ENCODE measurements at regions not wholly inside any gene's neighbourhood (a gene's known extent, or its start where the extent isn't known, plus 50 kb on each side); places are given as distances from the start of the nearest gene placed in this dataset.

GRCh38 chr13:62130062-62130970, 714.7 kb upstream of the PCDH20 start:
- no peak overlapping the region for H3K9ac ChIP-seq (ENCODE audit: extremely low read depth, insufficient read length, low read length)
- H3K9me3 Mint-ChIP-seq = peaks cover 0 to 10% of the 10 kb centered on the region in 2 experiments; a peak in 2 of 5 replicates

More at GRCh38 chr13:62130062-62130970, 714.7 kb upstream of the PCDH20 start:
- Histone ChIP-seq H4K91ac (ENCODE audit: insufficient read length, low read depth, low read length) (no peak overlapping the region), H3K23ac (ENCODE audit: insufficient read length, low read depth, low read length) (no peak overlapping the region), H3K14ac (ENCODE audit: insufficient read depth, low read length) (no peak overlapping the region), H3K9me3 (ENCODE audit: control insufficient read depth, low read depth, low read length) (no peaks in the 10 kb centered on the region), H3K56ac (ENCODE audit: insufficient read length, low read depth, low read length) (no peak overlapping the region), H3K23me2 (ENCODE audit: insufficient read length, low read depth, low read length, poor library complexity, severe bottlenecking) (no peaks in the 10 kb centered on the region), H3K79me2 (ENCODE audit: insufficient read depth, low read length) (no peaks in the 10 kb centered on the region), H2BK5ac (ENCODE audit: insufficient read length, low read length) (no peak overlapping the region), H2BK12ac (ENCODE audit: insufficient read length, low read depth, low read length) (no peak overlapping the region), H3K4me2 (ENCODE audit: insufficient read depth, insufficient read length, low read length) (no peak overlapping the region), H3K4ac (ENCODE audit: low read depth, low read length) (no peak overlapping the region), H2AK5ac (ENCODE audit: insufficient read length, low read length) (no peak overlapping the region), H3K27me3 (ENCODE audit: insufficient read depth, low read length) (no peaks in the 10 kb centered on the region), H2BK120ac (ENCODE audit: low read depth, low read length, poor library complexity, severe bottlenecking) (no peak overlapping the region), H4K20me1 (ENCODE audit: control insufficient read depth, insufficient read depth, insufficient read length) (no peaks in the 10 kb centered on the region), H3K79me1 (ENCODE audit: insufficient read depth, low read depth, low read length, poor library complexity, severe bottlenecking) (no peaks in the 10 kb centered on the region), H4K5ac (ENCODE audit: insufficient read length, low read depth, low read length) (no peak overlapping the region), H3K4me1 (ENCODE audit: insufficient read depth, low read length) (no peaks in the 10 kb centered on the region), H3K18ac (ENCODE audit: insufficient read length, low read depth, low read length) (no peak overlapping the region), H3T11ph (ENCODE audit: low read length) (no peak overlapping the region), H2BK15ac (ENCODE audit: low read depth, low read length) (no peak overlapping the region), H3K27ac (ENCODE audit: insufficient read length, low read depth, low read length) (no peak overlapping the region), H4K8ac (replicated peaks; ENCODE audit: insufficient read length, low read depth, low read length) (no peak overlapping the region), H2AFZ (ENCODE audit: low read length) (no peak overlapping the region), H2BK20ac (ENCODE audit: low read depth, low read length, poor library complexity, severe bottlenecking) (no peak overlapping the region)
- no peak for DNase-seq
- no CpG with 5 or more reads among the region's 5 CpGs for WGBS (ENCODE audit: extremely low coverage, insufficient read length, low lambda C conversion rate)
- Mint-ChIP-seq H3K4me1 (peaks cover 3 to 9% of the 10 kb centered on the region in 2 experiments; a peak in 2 of 4 replicates), H3K4me3 (no peak overlapping the region), H3K36me3 (ENCODE audit: insufficient read depth in 1 of 3, low read depth in 3 of 3) (peaks cover 0 to 2% (median 2%) of the 10 kb centered on the region in 3 experiments; a peak in 1 of 7 replicates), H3K27ac (peak overlapping the region in 1 of 3 experiments; percentile 93; a peak in 4 of 7 replicates), H3K27me3 (ENCODE audit: low read depth) (no peaks in the 10 kb centered on the region)
- TF ChIP-seq, protein P1, sequence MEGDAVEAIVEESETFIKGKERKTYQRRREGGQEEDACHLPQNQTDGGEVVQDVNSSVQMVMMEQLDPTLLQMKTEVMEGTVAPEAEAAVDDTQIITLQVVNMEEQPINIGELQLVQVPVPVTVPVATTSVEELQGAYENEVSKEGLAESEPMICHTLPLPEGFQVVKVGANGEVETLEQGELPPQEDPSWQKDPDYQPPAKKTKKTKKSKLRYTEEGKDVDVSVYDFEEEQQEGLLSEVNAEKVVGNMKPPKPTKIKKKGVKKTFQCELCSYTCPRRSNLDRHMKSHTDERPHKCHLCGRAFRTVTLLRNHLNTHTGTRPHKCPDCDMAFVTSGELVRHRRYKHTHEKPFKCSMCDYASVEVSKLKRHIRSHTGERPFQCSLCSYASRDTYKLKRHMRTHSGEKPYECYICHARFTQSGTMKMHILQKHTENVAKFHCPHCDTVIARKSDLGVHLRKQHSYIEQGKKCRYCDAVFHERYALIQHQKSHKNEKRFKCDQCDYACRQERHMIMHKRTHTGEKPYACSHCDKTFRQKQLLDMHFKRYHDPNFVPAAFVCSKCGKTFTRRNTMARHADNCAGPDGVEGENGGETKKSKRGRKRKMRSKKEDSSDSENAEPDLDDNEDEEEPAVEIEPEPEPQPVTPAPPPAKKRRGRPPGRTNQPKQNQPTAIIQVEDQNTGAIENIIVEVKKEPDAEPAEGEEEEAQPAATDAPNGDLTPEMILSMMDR (conservative IDR thresholded peaks at IDR 0.05) = no peak
